CD1c-positive myeloid dendritic cell (primary cell): ENCODE measurements at regions not wholly inside any gene's neighbourhood (a gene's known extent, or its start where the extent isn't known, plus 50 kb on each side); places are given as distances from the start of the nearest gene placed in this dataset.
"Not testable (repeated sequence)": the region's sequence is repeated elsewhere in the genome, so short reads cannot be mapped to it uniquely, and the experiment has no call there.

ENCODE experiments used
- DNase-seq: peaks from one replicate; pipeline ENCODE4 v3.0.0-alpha.2; 2016; ENCODE audit errors: extremely low spot score

DNA sequence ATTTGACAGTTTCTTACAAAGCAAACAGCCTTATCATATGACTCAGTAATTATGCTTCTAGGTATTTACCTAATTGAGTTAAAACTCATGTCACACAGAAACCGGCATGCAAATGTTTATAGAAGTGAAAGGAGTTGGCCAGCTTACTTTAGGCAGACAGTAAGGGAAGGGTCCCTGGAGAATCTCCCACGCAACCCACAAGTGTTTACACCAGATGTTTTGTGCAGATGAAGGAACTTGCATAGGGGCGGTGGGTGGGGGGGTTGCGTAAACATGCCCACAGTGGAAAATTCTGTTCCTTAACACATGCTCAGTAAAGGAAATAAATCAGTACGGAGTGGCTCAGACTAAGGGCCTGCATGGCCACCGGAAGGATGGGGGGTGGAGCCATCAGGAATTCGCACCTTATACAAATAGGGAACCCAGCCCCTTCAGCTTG lies 330.5 kb upstream of the AADAT start:
- DNase-seq: no peak

DNA sequence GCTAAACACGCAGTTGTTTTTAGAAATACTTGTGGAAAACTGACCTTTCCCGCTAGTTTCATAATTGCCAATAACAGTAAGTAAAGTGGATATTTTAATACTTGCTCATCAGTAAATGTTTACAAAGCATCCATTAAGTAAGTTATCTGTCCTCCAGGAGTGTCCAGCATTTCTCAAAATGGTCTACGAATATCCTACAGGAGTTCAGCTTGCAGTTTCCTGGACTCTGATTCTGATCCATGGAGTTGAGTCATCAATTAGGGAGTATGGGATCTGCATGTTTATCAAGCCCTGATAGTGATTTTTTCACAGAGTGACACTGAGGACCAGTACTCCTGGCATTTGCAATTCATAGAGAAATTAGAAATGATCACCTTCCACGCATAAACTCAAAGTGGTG lies 325.2 kb upstream of the AADAT start:
- no peak for DNase-seq

DNA sequence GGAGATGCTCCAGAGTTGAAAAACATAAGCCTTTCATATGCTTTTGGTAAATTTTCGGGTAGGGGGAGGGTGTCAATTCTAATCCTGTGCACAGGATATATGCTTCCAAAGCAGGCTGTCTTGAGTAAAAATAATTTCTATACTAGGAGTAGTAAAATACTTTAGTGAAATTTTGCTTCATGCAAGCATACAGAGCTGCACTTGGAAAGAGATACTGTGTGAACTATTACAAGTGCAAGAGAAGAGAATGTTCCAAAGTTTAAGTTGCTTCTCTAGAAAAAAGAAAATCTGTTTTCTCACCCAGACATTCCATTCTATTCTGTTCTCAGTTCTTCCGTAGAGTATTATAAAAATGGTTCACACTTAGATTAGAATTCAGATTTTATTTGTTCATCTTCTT lies 324.6 kb upstream of the AADAT start:
- no peak for DNase-seq

DNA sequence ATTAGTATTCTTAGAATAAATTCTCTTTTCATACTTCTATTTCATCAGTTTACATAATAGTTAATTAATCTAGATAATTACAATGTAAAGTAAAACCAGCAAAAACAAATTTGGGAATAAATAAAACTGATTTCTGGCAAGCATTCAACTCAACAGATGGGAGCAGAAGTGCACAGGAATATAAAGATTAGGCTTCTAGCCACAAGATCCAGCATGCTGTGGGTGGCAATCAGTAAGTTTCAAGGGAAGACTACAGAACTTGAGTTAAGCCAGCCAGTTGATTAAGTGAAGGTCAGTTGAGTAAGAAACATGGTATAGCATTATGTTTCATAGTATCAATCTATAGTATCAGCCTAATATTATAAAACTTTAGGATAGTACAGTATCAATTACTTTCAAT lies 324.2 kb upstream of the AADAT start:
- no peak for DNase-seq

DNA sequence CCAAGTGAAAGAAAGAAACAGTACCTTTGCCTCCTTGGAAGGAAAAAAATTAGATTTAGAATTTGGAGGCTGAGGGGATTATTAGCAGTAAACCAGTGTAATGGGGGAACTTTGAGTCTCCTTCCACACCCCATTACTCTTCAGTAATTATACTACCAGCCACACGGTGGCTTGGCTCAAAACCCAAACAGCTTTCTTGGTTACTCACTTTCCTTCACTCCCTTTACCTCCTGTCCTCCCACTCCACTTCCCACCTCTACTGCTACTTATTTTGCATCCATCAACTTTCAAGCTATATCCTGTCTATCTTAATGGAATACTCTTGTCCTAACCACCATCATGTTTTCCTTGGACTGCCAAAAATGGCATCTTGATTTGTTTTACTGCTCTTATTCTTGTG lies 310.6 kb upstream of the AADAT start:
- DNase-seq: no peak

DNA sequence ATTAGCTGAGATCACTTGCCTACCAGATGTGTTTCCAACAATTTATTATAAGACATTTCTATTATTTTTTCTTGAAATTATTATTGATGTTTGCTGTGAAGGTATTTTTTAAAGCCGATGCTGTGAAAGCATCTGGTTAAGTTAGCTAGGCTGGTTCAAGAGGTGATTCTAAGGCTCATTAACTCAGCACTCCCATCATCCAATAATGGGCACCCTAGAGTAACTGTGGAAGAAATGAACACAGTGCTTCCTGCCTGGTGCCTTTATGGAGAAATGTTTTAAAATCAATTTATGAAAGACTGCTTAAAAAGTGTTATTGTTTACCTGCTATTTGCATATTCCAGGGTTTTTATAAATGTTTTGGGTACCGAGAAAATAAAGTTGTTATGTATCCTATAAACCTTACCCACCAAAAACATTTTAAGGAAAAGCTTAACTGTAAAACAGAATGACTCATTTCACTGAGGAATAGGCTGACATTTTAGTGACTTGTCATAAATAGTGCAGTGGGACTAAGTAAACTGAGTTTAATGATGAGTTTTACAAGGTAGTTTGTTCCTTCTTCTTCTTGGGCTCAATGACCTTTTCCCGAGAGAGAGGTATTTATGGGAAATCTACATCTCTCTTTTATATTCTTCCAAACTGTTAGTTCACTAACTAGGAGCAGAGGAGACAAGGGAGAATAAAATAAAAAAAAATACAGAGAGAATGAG lies 310.0 kb upstream of the AADAT start:
- DNase-seq: no peak

DNA sequence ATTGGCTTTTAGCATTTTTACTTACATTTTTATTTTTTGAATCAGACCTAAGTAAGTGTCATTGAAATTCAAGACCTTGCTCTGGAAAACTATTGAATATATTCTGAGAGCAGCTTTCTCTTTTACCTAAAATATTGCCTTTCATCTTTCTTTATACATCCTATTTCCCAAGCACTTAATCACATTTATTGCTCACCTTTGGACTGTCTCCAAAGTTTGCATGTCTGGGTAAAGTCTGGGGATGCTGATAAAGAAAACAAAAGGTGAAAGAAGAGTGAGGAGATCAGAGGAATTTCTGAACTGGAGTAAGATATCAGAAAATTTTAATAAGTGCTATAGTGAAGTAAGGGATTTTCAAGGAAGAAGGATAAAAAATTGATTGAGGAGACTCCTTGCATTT lies 308.5 kb upstream of the AADAT start:
- no peak for DNase-seq

DNA sequence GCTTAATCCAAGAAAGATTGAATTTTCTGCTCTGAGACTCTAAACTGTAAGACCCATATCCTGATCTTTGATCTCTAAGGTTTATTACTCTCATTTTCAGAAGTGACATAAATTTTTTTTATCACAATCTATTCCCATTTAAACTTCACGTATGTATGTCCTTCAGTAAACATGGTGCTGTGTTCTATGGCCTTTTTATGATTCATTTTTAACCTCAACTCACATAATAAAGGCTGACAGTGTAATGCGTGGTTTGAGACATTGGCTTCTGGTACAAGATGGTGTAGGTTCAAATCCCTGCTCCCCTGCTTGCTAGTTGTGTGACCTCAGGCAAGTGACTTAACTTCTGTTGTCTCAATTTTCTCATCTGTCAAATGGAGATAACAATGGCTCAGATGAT lies 306.0 kb upstream of the AADAT start:
- DNase-seq: no peak

DNA sequence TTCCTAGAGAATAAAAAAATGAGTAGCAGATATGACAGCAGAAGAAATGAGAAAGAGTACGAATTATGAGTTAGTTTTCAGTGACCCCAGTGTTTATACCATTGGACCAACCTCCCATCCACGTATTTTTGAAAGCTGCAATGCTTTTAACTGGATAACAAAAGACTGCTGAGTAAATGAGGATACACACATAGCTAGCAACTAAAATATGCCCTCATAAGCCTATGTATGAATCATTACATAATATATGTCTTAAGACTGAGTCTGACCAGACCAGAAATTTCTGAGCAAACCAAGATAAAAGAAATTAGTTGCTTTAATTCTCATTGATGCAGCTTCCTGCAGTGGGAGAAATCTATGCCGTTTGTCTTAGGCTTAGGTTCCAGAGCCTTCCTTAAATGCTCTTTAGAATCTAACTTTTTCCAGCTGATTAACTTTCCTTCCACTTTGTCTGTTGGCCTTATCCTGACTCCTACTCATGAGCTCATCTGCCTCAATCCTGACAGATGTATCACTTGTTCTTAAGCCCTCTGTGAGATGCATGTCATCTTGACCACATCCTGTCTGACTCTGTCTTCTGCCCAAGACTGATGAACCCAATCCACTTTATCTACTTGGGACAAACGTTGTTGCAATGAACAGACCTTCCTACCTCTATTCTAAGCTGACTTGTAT lies 301.4 kb upstream of the AADAT start:
- no peak for DNase-seq

DNA sequence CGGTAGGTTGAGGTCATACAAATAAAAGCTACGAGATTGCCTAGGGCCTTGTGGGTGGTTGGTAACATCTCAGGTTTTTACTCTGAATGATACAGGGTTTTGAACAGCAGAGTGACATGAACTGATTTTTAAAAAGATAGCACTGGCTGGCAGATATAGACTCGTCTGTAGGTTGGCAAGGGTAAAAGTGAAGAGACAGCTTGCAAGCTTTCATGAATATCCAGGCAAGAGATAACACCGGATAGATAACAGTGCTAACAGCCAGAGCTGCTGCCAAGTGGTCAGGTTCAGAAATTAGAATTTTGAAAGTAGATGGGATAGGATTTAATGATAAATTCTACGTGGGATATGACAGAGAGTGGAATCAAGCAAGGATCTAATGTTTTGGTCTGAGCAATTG lies 299.7 kb upstream of the AADAT start:
- DNase-seq: no peak

DNA sequence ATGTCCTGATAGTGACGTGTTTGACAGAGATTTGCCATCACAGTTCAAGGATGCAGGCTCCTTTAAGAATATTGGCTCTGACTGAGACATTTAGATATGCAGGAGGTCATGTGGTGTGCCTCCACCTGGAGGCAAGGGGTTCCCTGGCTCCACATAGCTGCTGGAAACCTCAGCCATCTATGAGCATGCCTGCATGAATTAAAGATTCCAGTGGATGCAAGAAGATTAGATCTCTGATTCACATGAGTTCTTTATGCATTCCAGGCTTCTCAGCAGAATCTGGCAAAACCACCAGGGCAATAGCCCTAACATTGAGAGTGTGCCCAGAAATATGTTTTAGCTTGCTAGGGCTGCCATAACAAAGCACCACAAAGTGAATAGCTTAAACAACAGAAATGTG lies 298.5 kb upstream of the AADAT start:
- no peak for DNase-seq

DNA sequence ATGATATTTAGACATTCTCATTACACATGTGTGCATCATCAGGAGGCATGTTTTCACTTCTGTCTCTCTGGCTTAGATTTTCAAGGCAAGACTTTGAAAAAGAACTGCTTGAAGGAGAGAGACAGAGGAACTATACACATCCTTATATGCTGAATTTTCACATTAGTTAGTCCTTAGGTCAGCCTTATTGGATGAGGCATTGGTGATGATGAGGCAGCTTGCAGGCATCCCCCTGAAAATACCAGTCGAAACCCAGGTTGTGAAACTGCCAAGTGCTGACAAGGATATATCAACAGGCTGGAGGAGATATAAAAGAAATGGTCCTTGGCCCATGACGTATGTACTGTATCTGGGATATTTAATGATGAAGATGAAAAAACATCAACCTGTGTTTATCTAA lies 297.2 kb upstream of the AADAT start:
- no peak for DNase-seq

DNA sequence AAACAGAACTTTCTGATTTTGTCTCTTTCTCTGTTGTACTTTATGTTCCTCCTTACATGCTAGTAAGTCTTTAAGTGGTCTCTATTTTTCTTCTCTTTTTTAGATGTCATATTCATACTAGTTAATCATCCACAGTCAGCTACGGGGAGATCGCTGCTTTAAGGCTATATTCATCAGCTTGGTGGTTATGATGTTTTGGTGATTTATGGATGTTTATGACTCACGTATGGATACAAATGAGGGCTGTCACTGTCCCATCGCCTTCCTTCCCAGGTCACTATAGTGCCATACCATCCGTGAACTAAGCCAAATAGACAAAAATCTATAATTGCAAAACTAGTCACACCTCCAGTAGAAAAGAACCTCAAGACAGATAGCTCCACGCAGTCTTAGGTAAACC lies 296.8 kb upstream of the AADAT start:
- DNase-seq: no peak

DNA sequence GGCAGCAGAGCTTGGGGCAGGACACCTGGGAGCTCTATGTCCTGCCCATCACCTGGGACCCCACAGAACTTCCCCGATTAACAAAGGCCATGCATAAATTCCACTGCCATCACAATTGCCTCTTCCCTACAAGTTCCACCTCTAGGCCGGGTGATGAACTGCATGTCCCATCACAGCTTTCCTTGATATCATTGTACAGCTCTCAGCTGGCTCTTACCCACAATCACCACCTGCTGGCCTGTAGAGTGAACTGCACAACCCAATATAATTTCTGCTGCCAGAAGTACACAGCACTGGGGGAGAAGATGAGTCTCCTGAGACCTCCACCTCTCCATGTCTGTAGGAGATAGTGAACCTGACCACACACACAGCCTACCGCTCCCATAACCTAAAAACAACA lies 285.0 kb upstream of the AADAT start:
- peak; percentile 2 for DNase-seq

DNA sequence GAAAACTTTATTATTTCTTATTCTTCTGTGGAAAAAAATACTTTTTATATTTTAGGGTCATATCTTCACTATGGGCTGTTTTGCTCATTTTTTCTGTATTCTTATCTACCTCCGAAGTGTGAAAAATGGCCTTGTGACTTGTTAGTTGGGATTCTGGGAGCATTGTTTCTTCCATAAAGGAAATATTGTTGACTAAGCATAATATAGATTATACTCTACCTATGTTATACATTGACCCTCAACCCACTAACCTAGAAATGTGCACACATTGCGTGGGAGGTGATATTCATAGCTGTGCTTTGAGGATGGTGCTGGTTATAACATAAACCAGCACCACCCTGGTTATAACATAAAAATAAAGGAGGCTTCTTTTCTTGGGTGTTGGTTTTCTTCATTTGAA lies 259.2 kb upstream of the AADAT start:
- no peak for DNase-seq

DNA sequence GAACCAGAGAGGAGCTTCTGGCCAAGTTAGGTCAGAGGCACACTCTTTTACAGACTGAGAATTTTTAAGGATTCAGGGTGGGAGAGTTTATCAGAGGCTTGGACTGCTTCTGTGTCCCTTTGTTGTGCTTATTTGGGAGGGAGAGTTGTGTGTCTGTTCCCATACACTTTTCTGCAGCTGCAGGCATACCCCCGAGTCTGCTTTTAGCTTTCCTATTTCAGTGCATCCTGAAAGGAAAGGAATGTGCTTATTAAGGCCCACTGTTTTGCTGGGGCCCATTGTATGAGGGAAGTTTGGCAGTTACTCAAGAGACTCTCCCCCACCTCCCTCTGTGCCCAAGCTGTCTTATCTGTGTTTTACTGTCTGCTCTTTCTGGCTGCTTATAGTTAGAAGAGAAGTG lies 257.4 kb upstream of the AADAT start:
- not testable (repeated sequence) for DNase-seq

DNA sequence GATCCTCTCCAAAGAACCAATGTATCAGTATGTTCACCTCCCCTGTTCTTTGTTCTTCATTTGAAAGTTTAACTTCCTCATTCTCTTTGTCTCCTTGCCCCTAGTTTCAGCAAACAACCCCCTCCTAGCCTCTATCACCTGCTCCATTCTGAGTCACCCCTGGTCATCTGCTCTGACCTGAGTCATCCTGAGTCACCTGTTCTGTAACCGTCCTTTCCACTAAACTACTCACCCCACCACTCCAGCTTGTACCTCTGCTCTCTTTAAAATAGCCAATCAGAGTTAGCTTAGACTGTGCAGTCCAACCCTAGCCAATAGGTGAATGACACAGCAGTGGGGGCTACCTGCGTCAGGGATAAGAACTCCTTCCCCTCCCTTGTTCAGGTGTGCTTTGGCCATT lies 249.8 kb upstream of the AADAT start:
- DNase-seq: no peak

DNA sequence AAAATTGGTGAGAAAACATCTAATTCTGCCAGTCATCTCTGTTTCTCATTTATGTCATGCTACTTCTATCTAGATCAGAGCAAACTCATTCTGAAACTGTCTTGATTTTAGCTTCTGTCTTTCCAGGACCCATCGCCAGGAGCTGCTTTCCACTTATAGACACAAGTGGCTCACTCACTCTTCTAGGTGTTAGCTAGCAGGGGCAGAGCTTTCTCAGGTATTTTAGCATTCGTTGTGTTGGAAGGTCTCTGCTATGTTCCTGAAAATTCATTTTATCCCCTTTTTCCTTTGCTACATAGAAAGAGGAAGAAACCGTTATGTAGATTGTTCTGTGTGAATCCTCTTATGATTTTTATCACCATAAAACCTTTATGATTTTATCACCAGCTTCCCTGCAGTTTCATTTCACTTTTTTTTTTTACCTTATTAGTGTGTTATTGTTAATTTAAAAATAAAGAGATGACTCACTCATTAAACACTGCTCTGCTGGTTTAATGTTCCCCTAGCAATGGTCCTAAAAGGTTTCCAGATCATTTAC lies 246.6 kb upstream of the AADAT start:
- DNase-seq: no peak

DNA sequence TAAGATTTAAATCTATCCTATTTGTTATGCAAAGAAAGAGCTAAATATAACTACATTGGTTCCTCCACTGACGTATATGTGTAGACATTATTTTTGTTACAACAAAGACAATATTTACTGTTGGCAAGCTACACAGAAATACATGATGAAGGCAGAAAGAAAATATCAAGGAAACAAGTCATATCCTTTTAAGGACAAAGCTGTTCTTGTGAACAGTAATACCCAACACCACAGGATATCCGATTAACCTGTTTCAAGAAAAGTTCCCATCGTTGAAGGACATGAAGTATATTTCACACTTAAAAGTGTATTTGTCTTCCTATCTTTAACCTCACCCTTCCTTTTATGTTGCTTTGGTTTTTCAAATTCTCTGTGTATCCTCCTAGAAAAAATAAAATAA lies 235.8 kb upstream of the AADAT start:
- no peak for DNase-seq

DNA sequence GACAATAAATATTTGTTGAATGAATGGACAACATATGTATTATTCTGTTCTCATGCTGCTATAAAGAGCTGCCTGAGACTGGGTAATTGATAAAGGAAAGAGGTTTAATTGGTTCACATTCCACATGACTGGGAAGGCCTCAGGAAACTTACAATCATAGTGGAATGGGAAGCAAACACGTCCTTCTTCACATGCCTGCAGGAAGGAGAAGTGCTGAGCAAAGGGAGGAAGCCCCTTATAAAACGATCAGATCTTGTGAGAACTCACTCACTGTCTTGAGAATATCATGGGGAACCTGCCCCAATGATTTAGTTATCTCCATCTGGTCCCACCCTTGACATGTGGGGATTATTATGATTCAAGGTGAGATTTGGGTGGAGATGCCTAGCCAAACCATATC lies 233.9 kb upstream of the AADAT start:
- no peak for DNase-seq

DNA sequence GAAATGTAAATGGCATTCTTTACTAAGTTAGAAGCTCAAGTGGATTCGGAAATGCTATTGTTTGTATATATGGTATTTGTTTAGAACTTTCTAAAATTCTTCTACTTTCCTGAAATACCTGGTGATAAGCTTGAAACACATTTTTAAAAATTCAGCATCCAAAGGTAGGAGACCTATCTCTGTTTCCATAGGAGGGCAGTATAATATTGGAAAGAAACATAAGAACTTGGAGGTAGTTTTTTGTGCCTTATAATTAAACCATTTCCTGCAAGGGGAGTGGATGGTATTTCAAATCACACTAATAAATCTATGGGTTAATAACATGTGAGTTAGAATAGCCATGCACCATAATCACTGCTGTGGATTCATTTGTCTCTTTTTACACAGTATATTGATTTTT lies 217.4 kb upstream of the AADAT start:
- no peak for DNase-seq

DNA sequence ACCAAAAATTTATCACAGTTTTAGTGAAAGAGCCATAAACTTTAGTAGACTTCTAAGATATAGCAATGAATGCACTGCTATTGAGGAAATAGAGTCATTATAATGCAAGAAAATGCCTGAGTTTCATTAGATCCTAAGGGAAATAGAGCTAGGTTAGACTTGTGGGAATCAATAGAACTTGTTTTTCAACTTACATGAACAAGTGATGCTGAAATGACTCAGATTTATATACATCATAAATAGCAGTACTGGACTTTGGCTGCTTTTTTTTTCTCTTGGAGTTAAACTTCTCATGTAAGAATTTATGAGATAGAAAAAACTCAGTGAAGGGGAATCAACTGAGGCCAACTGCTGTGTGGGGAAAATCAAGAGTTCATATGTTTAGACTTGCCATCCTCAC lies 216.5 kb upstream of the AADAT start:
- DNase-seq: no peak

DNA sequence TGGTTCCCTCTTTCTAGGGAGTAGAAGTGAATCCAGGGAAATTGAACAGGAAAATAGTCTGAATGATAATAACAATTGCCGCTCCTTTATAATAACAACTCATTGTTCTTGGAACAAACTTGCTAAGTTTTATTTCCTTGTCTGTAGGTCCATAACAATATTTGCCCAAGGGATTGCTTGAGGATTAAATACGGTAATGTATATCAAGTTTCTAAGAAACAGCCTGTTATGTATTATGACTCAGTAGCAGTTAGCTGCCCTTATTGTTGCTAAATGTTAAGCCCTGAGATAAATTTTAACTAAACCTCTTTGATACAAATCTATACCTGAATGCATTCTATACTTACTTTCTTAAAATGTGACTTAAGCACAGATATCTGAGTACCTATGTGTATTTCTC lies 215.9 kb upstream of the AADAT start:
- DNase-seq: no peak

DNA sequence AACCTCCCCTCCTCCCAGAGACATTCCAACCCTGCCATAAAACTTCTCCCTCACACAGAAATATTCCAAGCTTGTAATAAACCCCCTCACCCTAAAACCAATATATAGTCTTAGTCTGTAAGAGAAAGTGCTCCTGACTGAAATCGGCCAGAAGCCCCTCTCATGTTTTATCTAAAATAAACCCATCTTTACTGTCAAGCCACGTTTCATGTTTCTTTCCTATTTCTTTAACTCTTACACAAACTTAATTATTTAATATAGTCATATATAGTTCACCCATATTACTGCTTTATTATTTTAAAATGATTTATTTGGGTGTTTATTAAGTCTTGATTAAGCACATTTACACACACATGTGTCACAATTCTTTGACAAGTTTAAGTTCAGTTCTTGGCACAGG lies 191.3 kb upstream of the AADAT start:
- no peak for DNase-seq
